Thyroid gland (tissue), 4 donors: ENCODE measurements at regions not wholly inside any gene's neighbourhood (a gene's known extent, or its start where the extent isn't known, plus 50 kb on each side); places are given as distances from the start of the nearest gene placed in this dataset.

Experiments used
- CTCF ChIP-seq, 6 experiments: fragments of 200-600 bp in 3 of 6; fragments of 450-650 bp in 3 of 6; sonication (generic) in 3 of 6; IDR thresholded peaks; one replicate each; pipeline ENCODE4 v1.5.1; 2016 to 2019; ENCODE audit warnings: antibody characterized with exemption in 6 of 6, mild to moderate bottlenecking in 2 of 6, inconsistent platforms in 1 of 6, moderate library complexity in 1 of 6
- POLR2A ChIP-seq, 2 donors: fragments of 450-650 bp; IDR thresholded peaks; one replicate each; pipeline ENCODE4 v1.6.1; 2017; ENCODE audit warnings: antibody characterized with exemption in 2 of 2, mild to moderate bottlenecking in 2 of 2, moderate library complexity in 1 of 2

DNA sequence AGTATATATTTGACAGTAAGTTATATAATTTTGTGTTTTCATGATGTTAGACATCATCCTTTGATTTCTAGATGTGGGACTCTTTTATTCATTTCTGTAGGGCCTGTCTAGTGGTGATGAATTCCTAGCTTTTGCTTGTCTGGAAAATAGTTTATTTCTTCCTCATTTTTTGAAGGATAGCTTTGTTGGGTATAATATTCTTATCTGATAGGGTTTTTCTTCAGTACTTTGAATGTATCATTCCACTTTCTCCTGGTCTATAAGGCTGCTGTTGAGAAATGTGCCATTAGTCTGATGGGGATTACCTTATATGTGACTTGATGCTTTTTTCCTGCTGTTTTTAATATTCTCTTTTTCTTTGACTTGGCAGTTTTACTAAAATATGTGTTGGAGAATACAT lies 1104.5 kb downstream of the FAT4 start:
- TF ChIP-seq CTCF (IDR thresholded peaks at IDR 0.05): no peak
- no peak for TF ChIP-seq POLR2A (IDR thresholded peaks at IDR 0.05)
